IMR-90 (cell line): ENCODE measurements at regions not wholly inside any gene's neighbourhood (a gene's known extent, or its start where the extent isn't known, plus 50 kb on each side); places are given as distances from the start of the nearest gene placed in this dataset.

Experiments
- ATAC-seq: fragments of 200-7000 bp; cut with Tn5 transposase; 2 replicates; pipeline ENCODE4 v1.9.1; 2020; ENCODE audit warnings: low read depth, mild to moderate bottlenecking, moderate library complexity
- BruUV-seq: library from RNA; stranded (reverse); fragments of 400-500 nt; replicated peaks from 2 replicates; lab custom pipeline; 2021; lab: Mats Ljungman, UMichigan
- CTCF ChIA-PET: fragments of 300-600 bp; formaldehyde crosslinking; extraction: SDS; loops from one replicate; lab custom pipeline; 2021; ENCODE audit warnings: antibody characterized with exemption; lab: Yijun Ruan, JAX
- POLR2A ChIA-PET: fragments of 300-600 bp; sonication (Branson Sonifier 250); formaldehyde crosslinking; loops from one replicate; lab custom pipeline; 2022; ENCODE audit warnings: antibody characterized with exemption; ENCODE audit not compliant: unreplicated experiment; lab: Charles Lee
- DNase-seq: peaks from one replicate; pipeline ENCODE4 v3.0.0; 2013
- H2AFZ ChIP-seq: replicated peaks from 2 replicates; pipeline ENCODE3; 2013; ENCODE audit warnings: low read length, mild to moderate bottlenecking; ENCODE audit not compliant: poor library complexity
- H2AK5ac ChIP-seq: 2 replicates; pipeline ENCODE4 v1.6.1; 2013; ENCODE audit warnings: low read depth, low read length, inconsistent platforms
- H2AK9ac ChIP-seq: replicated peaks from 2 replicates; pipeline ENCODE3; 2013; ENCODE audit warnings: mild to moderate bottlenecking, low read depth, low read length, moderate library complexity; ENCODE audit not compliant: poor library complexity
- H2BK120ac ChIP-seq: 2 replicates; pipeline ENCODE4 v1.6.1; 2013; ENCODE audit warnings: low read depth, low read length, inconsistent platforms
- H2BK15ac ChIP-seq: 3 replicates; pipeline ENCODE4 v1.6.1; 2013; ENCODE audit warnings: low read depth, low read length, inconsistent platforms
- H2BK20ac ChIP-seq: 2 replicates; pipeline ENCODE4 v1.6.1; 2013; ENCODE audit warnings: low read depth, mild to moderate bottlenecking, inconsistent platforms, low read length, moderate library complexity
- H2BK5ac ChIP-seq: 2 replicates; pipeline ENCODE4 v1.6.1; 2013; ENCODE audit warnings: mild to moderate bottlenecking, low read depth, low read length, inconsistent platforms; ENCODE audit not compliant: poor library complexity, severe bottlenecking
- H3K14ac ChIP-seq: replicated peaks from 2 replicates; pipeline ENCODE4 v1.6.1; 2013; ENCODE audit warnings: low read depth, low read length, inconsistent platforms
- H3K18ac ChIP-seq: 2 replicates; pipeline ENCODE4 v1.6.1; 2013; ENCODE audit warnings: low read depth, low read length, control low read depth
- H3K23ac ChIP-seq: 2 replicates; pipeline ENCODE4 v1.6.1; 2013; ENCODE audit warnings: low read depth, low read length, inconsistent platforms
- H3K27ac ChIP-seq: 2 replicates; pipeline ENCODE4 v1.5.1; 2013; ENCODE audit warnings: mild to moderate bottlenecking, control low read depth, low read length; ENCODE audit not compliant: insufficient read depth
- H3K27me3 ChIP-seq: 2 replicates; pipeline ENCODE4 v1.6.1; 2013; ENCODE audit warnings: low read length; ENCODE audit not compliant: control insufficient read depth, insufficient read depth
- H3K36me3 ChIP-seq: 2 replicates; pipeline ENCODE4 v1.6.1; 2013; ENCODE audit warnings: low read length, mixed read lengths; ENCODE audit not compliant: control insufficient read depth, insufficient read depth
- H3K4ac ChIP-seq: 2 replicates; pipeline ENCODE4 v1.6.1; 2013; ENCODE audit warnings: low read depth, low read length, inconsistent platforms
- H3K4me1 ChIP-seq: 2 replicates; pipeline ENCODE4 v1.6.1; 2013; ENCODE audit warnings: low read length, mixed read lengths; ENCODE audit not compliant: control insufficient read depth, insufficient read depth
- H3K4me2 ChIP-seq: 2 replicates; pipeline ENCODE4 v1.6.1; 2013; ENCODE audit warnings: low read depth, mild to moderate bottlenecking, control low read depth, low read length, moderate library complexity
- H3K4me3 ChIP-seq: 2 replicates; pipeline ENCODE4 v1.5.1; 2013; ENCODE audit warnings: low read depth, mild to moderate bottlenecking, control low read depth, low read length, moderate library complexity; ENCODE audit not compliant: insufficient read depth
- H3K56ac ChIP-seq: 2 replicates; pipeline ENCODE4 v1.6.1; 2013; ENCODE audit warnings: low read length, inconsistent platforms; ENCODE audit not compliant: insufficient read depth; ENCODE audit errors: extremely low read depth
- H3K79me1 ChIP-seq, 2 experiments: 2 replicates each; pipeline ENCODE4 v1.6.1; 2013; ENCODE audit warnings: low read length in 2 of 2, inconsistent platforms in 1 of 2, low read depth in 1 of 2
- H3K9ac ChIP-seq: 2 replicates; pipeline ENCODE4 v1.6.1; 2013; ENCODE audit warnings: low read depth, low read length, control low read depth
- H3K9me1 ChIP-seq: 2 replicates; pipeline ENCODE4 v1.6.1; 2013; ENCODE audit warnings: low read length, inconsistent platforms; ENCODE audit not compliant: insufficient read depth
- H3K9me3 ChIP-seq: 2 replicates; pipeline ENCODE4 v1.6.1; 2013; ENCODE audit warnings: low read length; ENCODE audit not compliant: control insufficient read depth, insufficient read depth
- H4K20me1 ChIP-seq: 2 replicates; pipeline ENCODE4 v1.6.1; 2013; ENCODE audit warnings: low read length, inconsistent platforms; ENCODE audit not compliant: insufficient read depth
- H4K5ac ChIP-seq: 2 replicates; pipeline ENCODE4 v1.6.1; 2013; ENCODE audit warnings: mild to moderate bottlenecking, low read depth, low read length, control low read depth
- H4K8ac ChIP-seq, 2 experiments: 2 replicates each; pipeline ENCODE4 v1.6.1; 2013; ENCODE audit warnings: low read depth in 2 of 2, low read length in 2 of 2, control low read depth in 1 of 2, inconsistent platforms in 1 of 2
- H4K91ac ChIP-seq: 2 replicates; pipeline ENCODE4 v1.6.1; 2013; ENCODE audit warnings: low read depth, low read length, inconsistent platforms; ENCODE audit not compliant: insufficient read depth
- BHLHE40 ChIP-seq: fragments of 150-350 bp; IDR thresholded peaks from 2 replicates; pipeline ENCODE4 v1.6.1; 2016; ENCODE audit warnings: mild to moderate bottlenecking, low read depth, low read length
- CEBPB ChIP-seq: IDR thresholded peaks from 2 replicates; pipeline ENCODE4 v1.6.1; 2012; ENCODE audit warnings: low read depth, low read length, improper control_type of control experiment
- CHD1 ChIP-seq: IDR thresholded peaks from 2 replicates; pipeline ENCODE4 v1.6.1; 2012; ENCODE audit warnings: low read depth, low read length, improper control_type of control experiment
- FOS ChIP-seq: fragments of 150-350 bp; IDR thresholded peaks from 2 replicates; pipeline ENCODE4 v1.6.1; 2016; ENCODE audit warnings: low read depth, low read length
- MAFK ChIP-seq: IDR thresholded peaks from 2 replicates; pipeline ENCODE4 v1.6.1; 2012; ENCODE audit warnings: low read depth, low read length, improper control_type of control experiment
- MAZ ChIP-seq: IDR thresholded peaks from 2 replicates; pipeline ENCODE4 v1.6.1; 2012; ENCODE audit warnings: low read depth, mild to moderate bottlenecking, low read length, improper control_type of control experiment, moderate library complexity, borderline replicate concordance
- MXI1 ChIP-seq: IDR thresholded peaks from 2 replicates; pipeline ENCODE4 v1.6.1; 2012; ENCODE audit warnings: low read depth, mild to moderate bottlenecking, low read length, moderate library complexity, borderline replicate concordance
- NFE2L2 ChIP-seq: fragments of 150-350 bp; IDR thresholded peaks from 2 replicates; pipeline ENCODE4 v1.6.1; 2016; ENCODE audit warnings: low read depth, mild to moderate bottlenecking, low read length
- POLR2A ChIP-seq: IDR thresholded peaks from 2 replicates; pipeline ENCODE4 v1.6.1; 2012; ENCODE audit warnings: mild to moderate bottlenecking, low read depth, low read length
- RCOR1 ChIP-seq: IDR thresholded peaks from 2 replicates; pipeline ENCODE4 v1.6.1; 2012; ENCODE audit warnings: mild to moderate bottlenecking, low read length, improper control_type of control experiment; ENCODE audit not compliant: insufficient replicate concordance
- RFX5 ChIP-seq: IDR thresholded peaks from 2 replicates; pipeline ENCODE4 v1.8.0; 2012; ENCODE audit warnings: low read depth, mild to moderate bottlenecking, low read length, moderate library complexity
- SMC3 ChIP-seq: fragments of 150-350 bp; IDR thresholded peaks from 2 replicates; pipeline ENCODE4 v1.6.1; 2016; ENCODE audit warnings: low read depth, mild to moderate bottlenecking, antibody characterized with exemption, low read length, moderate library complexity
- WGBS, 2 experiments: methylation state at CpG; one replicate each; pipeline versions ENCODE4 v1.1.5 to v1.1.7; 2013; ENCODE audit warnings: missing lambda C conversion rate in 2 of 2; ENCODE audit not compliant: insufficient read length in 1 of 2; ENCODE audit errors: extremely low coverage in 2 of 2; 5-methylcytosine and 5-hydroxymethylcytosine counted together
- dilution Hi-C: fragments of 300-500 bp; cut with HindIII; formaldehyde crosslinking; loops from one replicate; pipeline ENCODE4 v1.14.3; 2018; ENCODE audit warnings: low sequenced_read_pairs; ENCODE audit not compliant: unreplicated experiment
- in situ Hi-C: fragments of 300-500 bp; cut with MboI; formaldehyde crosslinking; loops from 3 replicates; pipeline ENCODE4 v1.14.3; 2019; ENCODE audit warnings: low sequenced_read_pairs, inconsistent platforms, mixed read lengths
- intact Hi-C: fragments of 100-400 bp; cut with micrococcal nuclease; formaldehyde crosslinking; loops from 2 replicates; pipeline ENCODE4 v1.10.0; 2022
- TF ChIP-seq, protein P1 (sequence below): fragments of 150-350 bp; IDR thresholded peaks from 2 replicates; pipeline ENCODE4 v1.6.1; 2016; ENCODE audit warnings: low read depth, mild to moderate bottlenecking, low read length, moderate library complexity, borderline replicate concordance

- H4K91ac ChIP-seq: no peak overlapping the region
- no peak overlapping the region for H3K14ac ChIP-seq
- H3K79me1 ChIP-seq: no peaks in the 10 kb centered on the region
- no peaks in the 10 kb centered on the region for H4K20me1 ChIP-seq
- no peaks in the 10 kb centered on the region for H3K9me1 ChIP-seq
- intact Hi-C loops: no loop called here
- no peak overlapping the region for H3K4ac ChIP-seq
- TF ChIP-seq POLR2A: no peak
- no peak for TF ChIP-seq CEBPB
- TF ChIP-seq NFE2L2: no peak
- no peak for TF ChIP-seq RFX5
- TF ChIP-seq SMC3: no peak
- TF ChIP-seq CHD1: no peak
- no peak for TF ChIP-seq MXI1
- no peak for TF ChIP-seq MAFK
- no peak for TF ChIP-seq RCOR1
- no peak for TF ChIP-seq FOS
- TF ChIP-seq MAZ: no peak
- TF ChIP-seq, protein P1, sequence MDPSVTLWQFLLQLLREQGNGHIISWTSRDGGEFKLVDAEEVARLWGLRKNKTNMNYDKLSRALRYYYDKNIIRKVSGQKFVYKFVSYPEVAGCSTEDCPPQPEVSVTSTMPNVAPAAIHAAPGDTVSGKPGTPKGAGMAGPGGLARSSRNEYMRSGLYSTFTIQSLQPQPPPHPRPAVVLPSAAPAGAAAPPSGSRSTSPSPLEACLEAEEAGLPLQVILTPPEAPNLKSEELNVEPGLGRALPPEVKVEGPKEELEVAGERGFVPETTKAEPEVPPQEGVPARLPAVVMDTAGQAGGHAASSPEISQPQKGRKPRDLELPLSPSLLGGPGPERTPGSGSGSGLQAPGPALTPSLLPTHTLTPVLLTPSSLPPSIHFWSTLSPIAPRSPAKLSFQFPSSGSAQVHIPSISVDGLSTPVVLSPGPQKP: no peak
- TF ChIP-seq BHLHE40: no peak
- H2BK20ac ChIP-seq: no peak overlapping the region
- H3K23ac ChIP-seq: no peak overlapping the region
- no peak overlapping the region for H3K18ac ChIP-seq
- ChIA-PET POLR2A (no interaction called here), CTCF (no interaction called here)
- dilution Hi-C loops: no loop called here
- H2BK5ac ChIP-seq: no peak overlapping the region
- H3K36me3 ChIP-seq: no peaks in the 10 kb centered on the region
- no peak overlapping the region for H2BK120ac ChIP-seq
- no peak overlapping the region for H3K56ac ChIP-seq
- H3K4me3 ChIP-seq: no peak overlapping the region
- H3K4me1 ChIP-seq: no peaks in the 10 kb centered on the region
- no peak overlapping the region for H4K5ac ChIP-seq
- WGBS, 2 experiments: no CpG with 5 or more reads among the region's 7 CpGs
- H2AK5ac ChIP-seq: no peak overlapping the region
- no peak overlapping the region for H2AFZ ChIP-seq
- no peak overlapping the region for H3K9ac ChIP-seq
- no peak overlapping the region for H2AK9ac ChIP-seq
- no peak overlapping the region for H3K27ac ChIP-seq
- ATAC-seq (no peak), DNase-seq (no peak)
- H3K4me2 ChIP-seq: no peak overlapping the region
- no peaks in the 10 kb centered on the region for H3K27me3 ChIP-seq
- H4K8ac ChIP-seq: no peak overlapping the region
- H2BK15ac ChIP-seq: no peak overlapping the region
- no peaks in the 10 kb centered on the region for H3K9me3 ChIP-seq
- no TSS peak for BruUV-seq
- in situ Hi-C loops: no loop called here
Observed at GRCh38 chr9:78767490-78767889, 470.6 kb downstream of the PSAT1 start.
